Tibial nerve (tissue), 3 donors: ENCODE measurements at regions not wholly inside any gene's neighbourhood (a gene's known extent, or its start where the extent isn't known, plus 50 kb on each side); places are given as distances from the start of the nearest gene placed in this dataset.

Experiments
- CTCF ChIP-seq, 5 experiments: fragments of 200-600 bp in 3 of 5; fragments of 450-650 bp in 2 of 5; sonication (generic) in 3 of 5; IDR thresholded peaks; one replicate each; pipeline ENCODE4 v1.5.1; 2016 to 2019; ENCODE audit warnings: antibody characterized with exemption in 5 of 5, mild to moderate bottlenecking in 3 of 5, moderate library complexity in 2 of 5
- POLR2A ChIP-seq, 2 donors: fragments of 450-650 bp; IDR thresholded peaks; one replicate each; pipeline ENCODE4 v1.6.1; 2017; ENCODE audit warnings: antibody characterized with exemption in 2 of 2, mild to moderate bottlenecking in 2 of 2, moderate library complexity in 2 of 2

GRCh38 chr6:41422161-41422560, 86.8 kb downstream of the NCR2 start:
- TF ChIP-seq CTCF (IDR thresholded peaks at IDR 0.05) (no peak), POLR2A (IDR thresholded peaks at IDR 0.05) (no peak)
